ENCODE measurements at regions not wholly inside any gene's neighbourhood (a gene's known extent, or its start where the extent isn't known, plus 50 kb on each side); places are given as distances from the start of the nearest gene placed in this dataset.
"Not testable (repeated sequence)": the region's sequence is repeated elsewhere in the genome, so short reads cannot be mapped to it uniquely, and the experiment has no call there.

DNA sequence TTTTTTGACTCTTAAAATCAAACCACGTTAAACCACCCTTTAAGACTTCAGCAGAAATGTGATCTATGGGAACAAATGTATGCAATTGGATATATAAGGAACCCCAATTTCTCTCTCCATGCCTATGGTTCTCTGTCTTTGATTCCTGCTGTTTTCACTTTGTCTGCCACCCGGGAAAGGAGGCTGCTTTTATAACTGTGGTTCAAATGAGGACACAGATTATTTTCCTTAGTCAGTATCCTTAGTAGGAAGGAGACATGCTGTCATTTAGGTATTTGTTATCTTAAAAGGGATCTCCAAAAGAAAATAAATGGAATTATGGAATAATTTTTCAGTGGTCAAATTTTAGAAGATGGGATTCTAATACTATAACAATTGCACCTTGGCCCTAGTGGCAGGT is 176.1 kb upstream of the NREP start:
- DNase-seq: no peak
- Mint-ChIP-seq H3K9me3 (ENCODE audit: insufficient read depth) (no peaks in the 10 kb centered on the region), H3K27ac (no peak overlapping the region), H3K4me3 (no peak overlapping the region), H3K4me1 (ENCODE audit: low read depth) (no peaks in the 10 kb centered on the region), H3K27me3 (ENCODE audit: low read depth) (no peaks in the 10 kb centered on the region), H3K36me3 (ENCODE audit: low read depth) (no peaks in the 10 kb centered on the region)
- POLR2A ChIA-PET: no interaction called here
- no peak for ATAC-seq
- CTCF ChIA-PET: no interaction called here

DNA sequence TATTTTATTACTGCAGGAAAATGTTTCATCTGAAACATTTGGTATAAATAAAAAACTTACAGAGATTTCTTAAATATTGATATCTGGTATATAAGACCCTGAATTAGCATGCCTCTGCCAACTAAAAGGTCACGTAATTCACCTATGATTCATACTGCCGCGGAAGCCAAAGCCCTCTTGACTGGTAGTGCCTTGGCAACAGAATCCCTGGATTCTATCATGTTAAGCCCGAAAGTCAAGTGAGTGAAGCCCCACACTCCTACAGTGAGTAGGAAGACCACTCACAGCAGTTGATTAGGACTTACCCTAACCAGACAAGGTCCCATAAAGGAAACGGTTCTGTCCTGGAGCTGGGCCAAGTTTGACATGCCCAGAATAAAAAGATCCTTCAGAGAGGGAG is 175.6 kb upstream of the NREP start:
- no peak overlapping the region for H3K27ac Mint-ChIP-seq
- no peak overlapping the region for H3K4me3 Mint-ChIP-seq
- DNase-seq (no peak), ATAC-seq (no peak)
- no peaks in the 10 kb centered on the region for H3K27me3 Mint-ChIP-seq (ENCODE audit: low read depth)
- no peaks in the 10 kb centered on the region for H3K36me3 Mint-ChIP-seq (ENCODE audit: low read depth)
- no peaks in the 10 kb centered on the region for H3K9me3 Mint-ChIP-seq (ENCODE audit: insufficient read depth)
- ChIA-PET CTCF (no interaction called here), POLR2A (no interaction called here)
- no peaks in the 10 kb centered on the region for H3K4me1 Mint-ChIP-seq (ENCODE audit: low read depth)

DNA sequence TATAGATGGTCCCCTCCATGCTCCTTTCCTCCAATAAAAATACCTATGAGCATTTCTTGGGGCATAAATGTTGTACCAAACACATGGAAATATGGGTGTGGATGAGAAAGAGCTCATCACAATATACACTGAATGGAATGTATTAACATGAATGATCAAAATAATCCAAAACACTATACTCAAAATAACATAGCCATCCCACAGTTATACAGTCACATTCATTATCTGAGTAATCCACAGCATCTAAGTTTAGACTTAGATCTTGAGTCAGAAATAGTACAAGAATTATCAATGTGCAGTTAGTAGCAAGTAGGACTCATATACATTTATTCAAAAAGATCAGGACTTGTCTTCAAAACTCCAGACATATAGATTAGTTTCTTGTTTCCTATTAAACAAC is 175.2 kb upstream of the NREP start:
- Mint-ChIP-seq H3K27me3 (ENCODE audit: low read depth) (no peaks in the 10 kb centered on the region), H3K36me3 (ENCODE audit: low read depth) (no peaks in the 10 kb centered on the region), H3K27ac (no peak overlapping the region), H3K4me3 (no peak overlapping the region), H3K4me1 (ENCODE audit: low read depth) (no peaks in the 10 kb centered on the region), H3K9me3 (ENCODE audit: insufficient read depth) (no peaks in the 10 kb centered on the region)
- ChIA-PET POLR2A (no interaction called here), CTCF (no interaction called here)
- DNase-seq: no peak
- ATAC-seq: no peak

DNA sequence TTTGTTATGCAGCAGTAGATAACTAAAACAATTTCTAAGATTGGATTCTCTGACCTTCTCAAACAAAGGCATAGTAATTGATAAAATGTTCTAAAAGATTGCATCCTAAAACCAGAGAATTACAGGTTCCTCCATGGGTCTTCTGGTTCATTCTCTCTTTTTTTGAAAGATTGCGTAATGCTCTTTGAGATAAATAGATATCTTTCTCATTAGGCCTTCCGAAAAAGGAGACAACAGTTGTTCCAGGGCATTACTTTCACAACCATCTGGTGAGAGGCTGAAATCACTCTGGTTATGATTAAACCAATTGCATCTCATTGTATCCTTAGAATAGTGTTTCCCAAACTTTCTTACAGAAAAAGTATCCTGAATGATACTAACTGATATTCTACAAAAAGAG is 174.7 kb upstream of the NREP start:
- no peak overlapping the region for H3K4me3 Mint-ChIP-seq
- POLR2A ChIA-PET: no interaction called here
- no peaks in the 10 kb centered on the region for H3K27me3 Mint-ChIP-seq (ENCODE audit: low read depth)
- DNase-seq (no peak), ATAC-seq (no peak)
- no peaks in the 10 kb centered on the region for H3K36me3 Mint-ChIP-seq (ENCODE audit: low read depth)
- no peaks in the 10 kb centered on the region for H3K9me3 Mint-ChIP-seq (ENCODE audit: insufficient read depth)
- CTCF ChIA-PET: no interaction called here
- no peak overlapping the region for H3K27ac Mint-ChIP-seq
- H3K4me1 Mint-ChIP-seq (ENCODE audit: low read depth): no peaks in the 10 kb centered on the region

DNA sequence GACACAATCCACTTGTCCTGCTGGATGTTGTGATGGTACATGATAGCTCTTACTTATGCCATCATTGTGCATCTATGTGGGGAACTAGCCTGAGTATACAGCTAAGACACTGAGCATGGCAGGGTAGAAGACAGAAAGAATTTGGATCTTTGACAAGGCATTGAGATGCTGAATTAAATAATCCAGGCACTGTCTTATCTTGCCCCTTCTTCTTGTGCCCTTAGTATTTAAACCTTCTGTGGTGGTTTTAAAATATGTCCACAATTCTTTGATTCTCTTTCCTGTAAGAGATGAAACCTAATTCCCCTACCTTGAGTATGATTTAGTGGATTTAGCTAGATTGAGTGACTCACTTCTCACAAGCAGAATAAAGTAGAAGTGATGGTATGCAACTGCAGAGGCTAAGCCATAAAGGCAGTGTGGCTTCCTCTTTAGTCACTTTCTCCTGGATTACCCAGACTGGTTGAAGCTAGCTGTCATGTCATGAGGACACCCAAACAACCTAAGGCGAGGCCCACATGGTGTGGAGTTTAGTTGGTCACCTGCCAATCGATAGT is 174.0 kb upstream of the NREP start:
- Mint-ChIP-seq H3K27me3 (ENCODE audit: low read depth) (no peaks in the 10 kb centered on the region), H3K9me3 (ENCODE audit: insufficient read depth) (no peaks in the 10 kb centered on the region), H3K4me1 (ENCODE audit: low read depth) (no peaks in the 10 kb centered on the region), H3K36me3 (ENCODE audit: low read depth) (no peaks in the 10 kb centered on the region), H3K27ac (no peak overlapping the region), H3K4me3 (no peak overlapping the region)
- CTCF ChIA-PET: no interaction called here
- POLR2A ChIA-PET: no interaction called here
- ATAC-seq: no peak
- DNase-seq: no peak

DNA sequence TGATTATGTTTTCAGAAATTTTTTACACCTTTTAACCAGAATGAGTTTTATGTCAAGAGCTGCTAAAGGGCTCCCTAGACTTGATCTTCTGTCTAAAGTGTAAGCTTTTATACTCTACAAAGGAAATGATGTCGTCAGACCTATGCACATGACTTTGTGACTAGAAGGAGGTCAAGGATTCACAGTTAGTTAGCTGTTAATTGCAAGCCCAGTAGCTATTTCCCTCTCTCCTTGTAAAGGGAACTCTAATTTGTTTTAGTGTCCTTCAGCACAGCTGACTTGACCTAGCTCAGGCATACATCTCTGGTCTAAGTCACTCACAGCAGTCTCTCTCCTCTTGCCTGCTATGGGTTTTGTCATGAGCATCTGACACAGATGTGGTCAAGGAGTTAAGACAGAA is 173.5 kb upstream of the NREP start:
- DNase-seq (no peak), ATAC-seq (no peak)
- Mint-ChIP-seq H3K36me3 (ENCODE audit: low read depth) (no peaks in the 10 kb centered on the region), H3K27me3 (ENCODE audit: low read depth) (no peaks in the 10 kb centered on the region), H3K4me3 (no peak overlapping the region), H3K4me1 (ENCODE audit: low read depth) (no peaks in the 10 kb centered on the region), H3K9me3 (ENCODE audit: insufficient read depth) (no peaks in the 10 kb centered on the region), H3K27ac (no peak overlapping the region)
- ChIA-PET POLR2A (no interaction called here), CTCF (no interaction called here)

DNA sequence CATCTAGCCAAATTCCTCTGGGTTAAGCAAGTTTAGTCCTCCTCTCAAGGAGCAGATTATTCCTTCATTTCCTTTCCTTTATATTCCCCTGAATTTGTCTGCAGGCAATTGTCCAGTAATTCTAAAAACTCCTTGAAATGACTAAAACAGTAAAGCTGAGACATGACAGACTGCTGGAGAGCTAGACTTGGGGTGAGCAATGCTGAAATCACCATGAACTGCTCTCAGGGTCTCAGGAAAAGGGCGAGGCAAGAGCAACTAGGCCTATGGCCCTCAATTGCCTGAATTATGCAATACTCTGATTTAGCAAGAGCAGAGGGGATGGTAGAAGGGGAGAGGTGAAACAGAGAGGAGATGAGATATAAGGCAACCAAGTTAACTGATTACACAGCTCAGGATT is 172.9 kb upstream of the NREP start:
- ChIA-PET POLR2A (no interaction called here), CTCF (no interaction called here)
- DNase-seq (no peak), ATAC-seq (no peak)
- no peak overlapping the region for H3K27ac Mint-ChIP-seq
- no peaks in the 10 kb centered on the region for H3K9me3 Mint-ChIP-seq (ENCODE audit: insufficient read depth)
- no peaks in the 10 kb centered on the region for H3K27me3 Mint-ChIP-seq (ENCODE audit: low read depth)
- no peak overlapping the region for H3K4me3 Mint-ChIP-seq
- H3K36me3 Mint-ChIP-seq (ENCODE audit: low read depth): no peaks in the 10 kb centered on the region
- H3K4me1 Mint-ChIP-seq (ENCODE audit: low read depth): no peaks in the 10 kb centered on the region

DNA sequence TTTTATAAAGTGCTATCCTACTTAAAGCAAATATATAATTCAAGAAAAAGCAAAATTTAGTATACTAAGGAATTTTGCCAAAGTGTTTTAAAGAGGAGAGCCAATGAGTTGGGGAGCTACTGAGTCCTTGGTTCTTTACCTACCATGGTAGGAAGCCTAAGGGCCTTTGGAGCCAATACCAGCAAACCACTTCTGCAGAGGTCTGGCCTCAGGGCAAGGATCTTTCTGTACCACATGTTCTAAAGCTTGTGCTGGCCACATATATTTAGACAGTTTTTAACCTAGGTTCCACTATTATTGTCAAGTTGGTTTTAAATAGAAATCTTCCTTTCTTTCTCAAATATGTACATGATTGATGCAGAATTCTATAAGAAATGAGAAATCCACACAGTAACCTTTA is 172.3 kb upstream of the NREP start:
- ATAC-seq (no peak), DNase-seq (no peak)
- H3K4me1 Mint-ChIP-seq (ENCODE audit: low read depth): no peaks in the 10 kb centered on the region
- CTCF ChIA-PET: no interaction called here
- H3K36me3 Mint-ChIP-seq (ENCODE audit: low read depth): no peaks in the 10 kb centered on the region
- no peak overlapping the region for H3K27ac Mint-ChIP-seq
- no peak overlapping the region for H3K4me3 Mint-ChIP-seq
- POLR2A ChIA-PET: no interaction called here
- H3K9me3 Mint-ChIP-seq (ENCODE audit: insufficient read depth): no peaks in the 10 kb centered on the region
- no peaks in the 10 kb centered on the region for H3K27me3 Mint-ChIP-seq (ENCODE audit: low read depth)

DNA sequence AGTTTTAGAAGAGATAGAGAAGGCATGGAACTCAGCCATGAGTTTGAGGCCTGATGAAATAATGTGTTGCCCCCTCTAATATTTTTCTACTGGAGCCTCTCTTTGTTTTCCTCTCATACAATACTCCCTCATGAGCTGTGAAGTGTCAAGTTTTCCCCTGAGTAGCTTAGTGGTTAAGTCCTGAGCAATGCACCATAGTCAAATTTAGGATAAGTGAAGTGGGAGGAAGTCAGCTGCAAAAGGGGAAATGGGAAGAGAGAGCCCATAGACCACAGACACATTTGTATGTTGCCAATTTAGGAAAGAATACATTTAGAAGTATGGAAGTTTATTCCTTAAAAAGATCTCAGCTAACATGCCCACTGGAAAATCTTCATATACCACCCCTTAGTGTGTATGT is 171.5 kb upstream of the NREP start:
- H3K36me3 Mint-ChIP-seq (ENCODE audit: low read depth): no peaks in the 10 kb centered on the region
- no peak overlapping the region for H3K4me3 Mint-ChIP-seq
- H3K9me3 Mint-ChIP-seq (ENCODE audit: insufficient read depth): no peaks in the 10 kb centered on the region
- no peak overlapping the region for H3K27ac Mint-ChIP-seq
- ChIA-PET POLR2A (no interaction called here), CTCF (no interaction called here)
- DNase-seq (no peak), ATAC-seq (no peak)
- H3K4me1 Mint-ChIP-seq (ENCODE audit: low read depth): no peaks in the 10 kb centered on the region
- no peaks in the 10 kb centered on the region for H3K27me3 Mint-ChIP-seq (ENCODE audit: low read depth)

DNA sequence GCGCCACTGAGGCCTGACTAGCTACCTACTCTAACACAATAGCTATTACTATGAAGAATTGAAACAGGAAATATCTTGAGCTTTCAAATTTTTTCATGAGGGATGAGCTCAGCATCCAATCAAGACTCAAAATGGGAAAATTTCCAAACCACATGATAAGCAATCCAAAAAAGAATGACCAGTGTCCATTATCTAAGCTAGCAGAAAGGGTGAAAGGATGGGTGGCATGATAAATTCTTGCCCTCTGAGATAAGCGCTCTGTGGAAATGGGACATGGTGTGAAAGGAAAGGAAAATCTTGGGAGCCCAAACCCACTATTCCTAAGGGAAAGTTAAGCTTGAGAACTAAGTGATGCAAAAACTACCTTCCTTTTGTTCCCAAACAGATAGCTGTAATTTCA is 170.2 kb upstream of the NREP start:
- Mint-ChIP-seq H3K4me3 (no peak overlapping the region), H3K27me3 (ENCODE audit: low read depth) (no peaks in the 10 kb centered on the region), H3K27ac (no peak overlapping the region), H3K4me1 (ENCODE audit: low read depth) (no peaks in the 10 kb centered on the region), H3K9me3 (ENCODE audit: insufficient read depth) (no peaks in the 10 kb centered on the region), H3K36me3 (ENCODE audit: low read depth) (no peaks in the 10 kb centered on the region)
- ChIA-PET CTCF (no interaction called here), POLR2A (no interaction called here)
- DNase-seq: no peak
- no peak for ATAC-seq

DNA sequence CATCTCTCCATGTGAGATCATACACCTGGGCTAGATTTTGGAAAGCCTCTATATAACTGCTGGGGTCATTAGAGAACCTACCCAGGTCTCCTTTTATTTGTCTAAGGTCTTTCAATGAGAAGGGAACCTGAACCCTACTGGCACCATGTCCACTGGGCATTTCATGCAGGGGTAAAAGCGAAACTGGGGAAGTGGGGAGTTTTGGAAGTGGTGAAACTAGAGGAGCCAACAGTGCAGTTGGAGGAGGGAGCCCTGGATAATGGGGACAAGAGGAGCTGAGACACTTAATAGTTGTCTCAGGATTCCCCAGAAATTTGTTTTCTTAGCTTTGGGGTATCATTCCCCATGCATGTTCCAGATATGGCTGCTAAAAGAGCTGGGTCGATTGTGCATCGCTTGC is 169.0 kb upstream of the NREP start:
- no peaks in the 10 kb centered on the region for H3K4me1 Mint-ChIP-seq (ENCODE audit: low read depth)
- H3K4me3 Mint-ChIP-seq: no peak overlapping the region
- no peaks in the 10 kb centered on the region for H3K9me3 Mint-ChIP-seq (ENCODE audit: insufficient read depth)

DNA sequence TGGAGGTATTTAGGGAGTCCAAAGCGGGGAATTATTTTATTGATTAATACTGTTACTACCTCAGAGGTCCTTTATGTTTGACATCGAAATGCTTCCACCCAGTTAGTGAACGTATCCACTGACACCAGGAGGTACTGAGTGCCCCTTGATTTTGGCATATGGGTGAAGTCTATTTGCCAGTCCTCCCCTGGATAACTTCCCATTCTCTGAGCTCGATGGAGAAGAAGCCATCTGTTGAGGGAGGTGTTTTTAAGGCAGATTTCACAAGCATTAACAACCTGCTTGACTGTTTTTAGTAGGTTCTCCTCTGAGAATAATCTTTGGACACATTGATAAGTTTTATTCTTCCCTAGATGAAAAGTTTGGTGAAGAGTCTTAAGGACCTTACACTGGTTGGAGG is 165.3 kb upstream of the NREP start:
- POLR2A ChIA-PET: no interaction called here
- no peak for ATAC-seq
- H3K4me1 Mint-ChIP-seq (ENCODE audit: low read depth): no peaks in the 10 kb centered on the region
- H3K36me3 Mint-ChIP-seq (ENCODE audit: low read depth): no peaks in the 10 kb centered on the region
- CTCF ChIA-PET: no interaction called here
- no peak for DNase-seq
- no peaks in the 10 kb centered on the region for H3K27me3 Mint-ChIP-seq (ENCODE audit: low read depth)
- no peaks in the 10 kb centered on the region for H3K9me3 Mint-ChIP-seq (ENCODE audit: insufficient read depth)
- H3K4me3 Mint-ChIP-seq: no peak overlapping the region
- H3K27ac Mint-ChIP-seq: no peak overlapping the region

More for the DNA sequence above, 169.0 kb upstream of the NREP start:
- Mint-ChIP-seq H3K27ac (no peak overlapping the region), H3K27me3 (ENCODE audit: low read depth) (no peaks in the 10 kb centered on the region), H3K36me3 (ENCODE audit: low read depth) (no peaks in the 10 kb centered on the region)
- DNase-seq (no peak), ATAC-seq (no peak)
- ChIA-PET POLR2A (no interaction called here), CTCF (no interaction called here)

DNA sequence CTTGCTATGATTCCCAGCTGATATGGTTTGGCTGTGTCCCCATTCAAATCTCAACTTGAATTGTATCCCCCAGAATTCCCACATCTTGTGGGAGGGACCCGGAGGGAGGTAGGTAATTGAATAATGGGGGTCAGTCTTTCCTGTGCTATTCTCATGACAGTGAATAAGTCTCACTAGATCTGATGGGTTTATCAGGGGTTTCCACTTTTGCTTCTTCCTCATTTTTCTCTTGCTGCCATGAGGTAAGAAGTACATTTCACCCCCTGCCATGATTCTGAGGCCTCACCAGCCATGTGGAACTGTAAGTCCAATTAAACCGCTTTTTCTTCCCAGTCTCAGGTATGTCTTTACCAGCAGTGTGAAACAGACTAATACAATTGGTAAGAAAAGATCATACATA is 164.7 kb upstream of the NREP start:
- POLR2A ChIA-PET; DNase-seq; H3K36me3 Mint-ChIP-seq (ENCODE audit: low read depth): not testable (repeated sequence)

More for the DNA sequence above, 164.7 kb upstream of the NREP start:
- ATAC-seq; H3K27ac Mint-ChIP-seq; CTCF ChIA-PET; H3K4me1 Mint-ChIP-seq (ENCODE audit: low read depth); H3K27me3 Mint-ChIP-seq (ENCODE audit: low read depth); H3K4me3 Mint-ChIP-seq; H3K9me3 Mint-ChIP-seq (ENCODE audit: insufficient read depth): not testable (repeated sequence)

Data from activated CD8-positive, alpha-beta T cell treated with anti-CD3 and anti-CD28 coated beads, Interleukin-2, amount 10 ng/mL, durations not matched to agents 7 days and 5 days (primary cell).